Osteocyte (in vitro differentiated cells): ENCODE measurements at regions not wholly inside any gene's neighbourhood (a gene's known extent, or its start where the extent isn't known, plus 50 kb on each side); places are given as distances from the start of the nearest gene placed in this dataset.

Source experiments
- DNase-seq: peaks from one replicate; pipeline ENCODE4 v3.0.0; 2021; ENCODE audit warnings: mixed read lengths; ENCODE audit not compliant: unreplicated experiment; ENCODE audit errors: extremely low spot score
- H3K27ac Mint-ChIP-seq: one replicate; pipeline ENCODE4 v1.8.0; 2021; ENCODE audit warnings: mild to moderate bottlenecking, mixed read lengths; ENCODE audit not compliant: unreplicated experiment
- H3K27me3 Mint-ChIP-seq: one replicate; pipeline ENCODE4 v1.8.0; 2021; ENCODE audit warnings: mixed read lengths; ENCODE audit not compliant: unreplicated experiment
- H3K36me3 Mint-ChIP-seq: one replicate; pipeline ENCODE4 v1.8.0; 2021; ENCODE audit warnings: mixed read lengths; ENCODE audit not compliant: unreplicated experiment
- H3K4me1 Mint-ChIP-seq: one replicate; pipeline ENCODE4 v1.8.0; 2021; ENCODE audit warnings: mixed read lengths; ENCODE audit not compliant: unreplicated experiment
- H3K4me3 Mint-ChIP-seq: one replicate; pipeline ENCODE4 v1.8.0; 2021; ENCODE audit warnings: mild to moderate bottlenecking, moderate library complexity, mixed read lengths; ENCODE audit not compliant: unreplicated experiment
- H3K9me3 Mint-ChIP-seq: one replicate; pipeline ENCODE4 v1.8.0; 2021; ENCODE audit warnings: mixed read lengths; ENCODE audit not compliant: unreplicated experiment
- TF ChIP-seq, protein P1 (sequence below): fragments of 200-600 bp; sonication (generic); IDR thresholded peaks from 2 replicates; pipeline ENCODE4 v1.5.0; 2021; ENCODE audit warnings: antibody characterized with exemption, mild to moderate bottlenecking, moderate library complexity

GRCh38 chr1:55512466-55512865, 297.3 kb upstream of the USP24 start:
- no peak overlapping the region for H3K4me3 Mint-ChIP-seq
- no peak overlapping the region for H3K27ac Mint-ChIP-seq
- no peak for DNase-seq
- H3K36me3 Mint-ChIP-seq: no peaks in the 10 kb centered on the region
- H3K4me1 Mint-ChIP-seq: peaks cover 26% of the 10 kb centered on the region
- no peaks in the 10 kb centered on the region for H3K9me3 Mint-ChIP-seq
- no peaks in the 10 kb centered on the region for H3K27me3 Mint-ChIP-seq
- TF ChIP-seq, protein P1, sequence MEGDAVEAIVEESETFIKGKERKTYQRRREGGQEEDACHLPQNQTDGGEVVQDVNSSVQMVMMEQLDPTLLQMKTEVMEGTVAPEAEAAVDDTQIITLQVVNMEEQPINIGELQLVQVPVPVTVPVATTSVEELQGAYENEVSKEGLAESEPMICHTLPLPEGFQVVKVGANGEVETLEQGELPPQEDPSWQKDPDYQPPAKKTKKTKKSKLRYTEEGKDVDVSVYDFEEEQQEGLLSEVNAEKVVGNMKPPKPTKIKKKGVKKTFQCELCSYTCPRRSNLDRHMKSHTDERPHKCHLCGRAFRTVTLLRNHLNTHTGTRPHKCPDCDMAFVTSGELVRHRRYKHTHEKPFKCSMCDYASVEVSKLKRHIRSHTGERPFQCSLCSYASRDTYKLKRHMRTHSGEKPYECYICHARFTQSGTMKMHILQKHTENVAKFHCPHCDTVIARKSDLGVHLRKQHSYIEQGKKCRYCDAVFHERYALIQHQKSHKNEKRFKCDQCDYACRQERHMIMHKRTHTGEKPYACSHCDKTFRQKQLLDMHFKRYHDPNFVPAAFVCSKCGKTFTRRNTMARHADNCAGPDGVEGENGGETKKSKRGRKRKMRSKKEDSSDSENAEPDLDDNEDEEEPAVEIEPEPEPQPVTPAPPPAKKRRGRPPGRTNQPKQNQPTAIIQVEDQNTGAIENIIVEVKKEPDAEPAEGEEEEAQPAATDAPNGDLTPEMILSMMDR: no peak

- peak overlapping the region; percentile 93 for H3K27ac Mint-ChIP-seq
- H3K9me3 Mint-ChIP-seq: no peaks in the 10 kb centered on the region
- no peak for DNase-seq
- TF ChIP-seq, protein P1: no peak
- peaks cover 58% of the 10 kb centered on the region for H3K4me1 Mint-ChIP-seq
- no peaks in the 10 kb centered on the region for H3K27me3 Mint-ChIP-seq
- H3K36me3 Mint-ChIP-seq: no peaks in the 10 kb centered on the region
- peak overlapping the region; percentile 61 for H3K4me3 Mint-ChIP-seq
Observed at GRCh38 chr1:55507578-55507931, 292.4 kb upstream of the USP24 start.

GRCh38 chr1:55506740-55507577, 291.8 kb upstream of the USP24 start:
- H3K36me3 Mint-ChIP-seq: no peaks in the 10 kb centered on the region
- no peaks in the 10 kb centered on the region for H3K9me3 Mint-ChIP-seq
- peak overlapping the region; percentile 36 for H3K4me3 Mint-ChIP-seq
- H3K27me3 Mint-ChIP-seq: no peaks in the 10 kb centered on the region
- peaks cover 58% of the 10 kb centered on the region for H3K4me1 Mint-ChIP-seq
- H3K27ac Mint-ChIP-seq: peak overlapping the region; percentile 93
- TF ChIP-seq, protein P1: peak; percentile 42
- peak; percentile 88 for DNase-seq

GRCh38 chr1:55505326-55505725, 290.2 kb upstream of the USP24 start:
- no peak overlapping the region for H3K27ac Mint-ChIP-seq
- peaks cover 58% of the 10 kb centered on the region for H3K4me1 Mint-ChIP-seq
- no peak for DNase-seq
- H3K36me3 Mint-ChIP-seq: no peaks in the 10 kb centered on the region
- H3K27me3 Mint-ChIP-seq: no peaks in the 10 kb centered on the region
- H3K4me3 Mint-ChIP-seq: no peak overlapping the region
- H3K9me3 Mint-ChIP-seq: no peaks in the 10 kb centered on the region
- TF ChIP-seq, protein P1: no peak

DNA sequence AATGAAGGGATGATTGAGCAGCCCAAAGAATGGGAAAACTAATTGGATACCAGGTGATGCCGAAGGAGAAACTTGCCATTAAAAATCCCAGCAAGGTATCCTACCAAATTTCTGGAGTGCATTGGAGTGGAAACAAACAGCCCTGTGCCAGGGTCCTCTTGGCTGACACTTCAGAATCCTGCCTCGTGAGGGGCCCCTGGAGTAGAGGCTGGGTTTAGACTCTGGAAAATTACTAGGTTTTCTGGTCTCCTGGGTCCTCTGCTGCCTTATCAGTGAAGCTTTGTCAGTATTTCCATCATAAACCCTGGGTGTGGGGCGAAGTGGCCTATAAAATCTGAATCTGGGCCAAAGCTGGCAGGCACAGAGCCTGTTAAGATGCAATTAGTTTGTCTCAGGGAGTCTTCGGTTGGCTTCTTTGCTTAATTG, 289.2 kb upstream of the USP24 start:
- TF ChIP-seq, protein P1: no peak
- peaks cover 56% of the 10 kb centered on the region for H3K4me1 Mint-ChIP-seq
- H3K27ac Mint-ChIP-seq: peak overlapping the region; percentile 73
- H3K36me3 Mint-ChIP-seq: no peaks in the 10 kb centered on the region
- H3K9me3 Mint-ChIP-seq: no peaks in the 10 kb centered on the region
- no peaks in the 10 kb centered on the region for H3K27me3 Mint-ChIP-seq
- no peak overlapping the region for H3K4me3 Mint-ChIP-seq
- DNase-seq: no peak
